OCI-LY7 (cell line): ENCODE measurements at regions not wholly inside any gene's neighbourhood (a gene's known extent, or its start where the extent isn't known, plus 50 kb on each side); places are given as distances from the start of the nearest gene placed in this dataset.

ENCODE experiments used
- BruUV-seq: library from RNA; stranded (reverse); fragments of 400-500 nt; replicated peaks from 2 replicates; lab custom pipeline; 2021; lab: Mats Ljungman, UMichigan
- CTCF ChIA-PET: fragments of 300-600 bp; sonication (Branson Sonifier 250); formaldehyde crosslinking; loops from one replicate; lab custom pipeline; 2022; ENCODE audit warnings: antibody characterized with exemption; ENCODE audit not compliant: unreplicated experiment; lab: Charles Lee
- POLR2A ChIA-PET: fragments of 300-600 bp; sonication (Branson Sonifier 250); formaldehyde crosslinking; loops from one replicate; lab custom pipeline; 2022; ENCODE audit warnings: antibody characterized with exemption; lab: Charles Lee
- DNase-seq: peaks from one replicate; pipeline ENCODE4 v3.0.0-alpha.2; 2015; ENCODE audit warnings: low spot score
- H2AFZ ChIP-seq: fragments of 200-600 bp; sonication (generic), shearing (Covaris generic); 2 replicates; pipeline ENCODE4 v1.6.1; 2014; ENCODE audit warnings: mild to moderate bottlenecking, antibody characterized with exemption, low read length, moderate library complexity
- H3K27ac ChIP-seq: fragments of 200-600 bp; sonication (generic); 2 replicates; pipeline ENCODE4 v1.5.1; 2014; ENCODE audit warnings: mixed run types, low read depth, mild to moderate bottlenecking, moderate library complexity, low read length, inconsistent platforms; ENCODE audit not compliant: poor library complexity, severe bottlenecking
- H3K36me3 ChIP-seq: fragments of 200-600 bp; sonication (generic); 2 replicates; pipeline ENCODE4 v1.6.1; 2014; ENCODE audit warnings: mild to moderate bottlenecking, antibody characterized with exemption, low read length, moderate library complexity, mixed read lengths; ENCODE audit not compliant: insufficient read depth
- H3K4me1 ChIP-seq: fragments of 200-600 bp; sonication (generic); 2 replicates; pipeline ENCODE4 v1.5.1; 2014; ENCODE audit warnings: mild to moderate bottlenecking, low read length; ENCODE audit not compliant: insufficient read depth, poor library complexity, severe bottlenecking
- H3K4me2 ChIP-seq: fragments of 200-600 bp; sonication (generic); 2 replicates; pipeline ENCODE4 v1.6.1; 2014; ENCODE audit warnings: mild to moderate bottlenecking, low read length
- H3K4me3 ChIP-seq: fragments of 200-600 bp; sonication (generic); 2 replicates; pipeline ENCODE4 v1.5.1; 2014; ENCODE audit warnings: mild to moderate bottlenecking, low read depth, low read length; ENCODE audit not compliant: poor library complexity, severe bottlenecking
- H3K79me2 ChIP-seq: fragments of 200-600 bp; sonication (generic); 2 replicates; pipeline ENCODE4 v1.6.1; 2016; ENCODE audit warnings: low read depth, mild to moderate bottlenecking, low read length, moderate library complexity, mixed read lengths; ENCODE audit not compliant: insufficient read depth
- H3K9me2 ChIP-seq: fragments of 200-600 bp; sonication (generic); 2 replicates; pipeline ENCODE4 v1.6.1; 2016; ENCODE audit warnings: mild to moderate bottlenecking, low read length, mixed read lengths; ENCODE audit not compliant: insufficient read depth
- H3K9me3 ChIP-seq: fragments of 200-600 bp; sonication (generic); 2 replicates; pipeline ENCODE4 v1.6.1; 2014; ENCODE audit warnings: mild to moderate bottlenecking, mixed run types, low read length, mixed read lengths
- H4K20me1 ChIP-seq: fragments of 200-600 bp; sonication (generic); 2 replicates; pipeline ENCODE4 v1.6.1; 2014; ENCODE audit warnings: mild to moderate bottlenecking, antibody characterized with exemption, low read length, moderate library complexity, mixed read lengths; ENCODE audit not compliant: insufficient read depth
- EZH2phosphoT487 ChIP-seq: fragments of 200-600 bp; sonication (generic); IDR thresholded peaks from 2 replicates; pipeline ENCODE4 v1.6.1; 2018; ENCODE audit warnings: low read depth, borderline replicate concordance, mild to moderate bottlenecking, mixed run types, antibody characterized with exemption, low read length, moderate library complexity, mixed read lengths
- intact Hi-C: fragments of 100-400 bp; cut with micrococcal nuclease; formaldehyde crosslinking; loops from one replicate; pipeline ENCODE4 v1.10.0; 2022; ENCODE audit not compliant: unreplicated experiment
- TF ChIP-seq, protein P1 (sequence below): fragments of 200-600 bp; sonication (generic); conservative IDR thresholded peaks from 2 replicates; pipeline ENCODE4 v1.5.1; 2014; ENCODE audit warnings: mild to moderate bottlenecking, antibody characterized with exemption, low read length, moderate library complexity, mixed read lengths

DNA sequence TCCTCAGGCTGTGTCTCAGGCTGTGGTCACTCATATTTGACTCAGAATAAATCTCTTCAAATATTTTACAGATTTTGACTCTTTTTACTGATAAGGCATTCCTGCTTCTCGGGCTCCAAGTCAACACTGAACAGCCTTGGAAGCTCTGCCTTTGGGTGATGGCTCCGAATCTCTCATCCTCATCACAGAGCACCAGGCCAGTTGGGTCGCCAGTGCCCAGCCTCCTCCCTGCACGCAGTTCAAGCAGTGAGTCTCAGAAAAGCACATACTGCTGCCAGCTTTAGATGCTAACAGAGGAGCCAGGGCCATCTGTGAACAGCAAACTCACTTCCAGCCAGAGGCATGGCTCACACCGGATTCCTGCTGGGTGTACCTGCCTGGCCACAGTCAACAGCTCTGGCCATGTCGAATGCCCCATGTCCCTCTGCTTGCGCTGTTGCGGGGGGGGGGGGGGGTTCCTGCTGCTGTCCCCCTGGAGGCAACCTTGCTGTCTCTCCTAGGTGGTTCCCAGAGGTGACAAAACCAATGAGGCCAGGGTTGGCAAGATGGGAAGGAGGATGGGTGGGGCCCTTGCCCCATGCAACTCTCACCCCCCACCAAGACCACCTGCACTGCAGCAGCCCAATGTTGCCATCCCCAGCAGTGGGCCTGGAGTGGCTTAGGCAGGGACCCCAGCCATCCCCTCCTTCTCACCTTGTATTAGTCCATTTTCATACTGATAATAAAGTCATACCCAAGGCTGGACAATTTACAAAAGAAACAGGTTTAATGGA is 248.8 kb downstream of the ERMARD start:
- no peaks in the 10 kb centered on the region for H3K79me2 ChIP-seq
- BruUV-seq = no TSS peak
- intact Hi-C loops = no loop called here
- H3K4me3 ChIP-seq = no peak overlapping the region
- no peaks in the 10 kb centered on the region for H3K36me3 ChIP-seq
- H3K4me2 ChIP-seq = no peak overlapping the region
- CTCF ChIA-PET = no interaction called here
- H4K20me1 ChIP-seq = no peaks in the 10 kb centered on the region
- no peaks in the 10 kb centered on the region for H3K4me1 ChIP-seq
- no peaks in the 10 kb centered on the region for H3K9me2 ChIP-seq
- no peak for TF ChIP-seq EZH2phosphoT487
- TF ChIP-seq, protein P1, sequence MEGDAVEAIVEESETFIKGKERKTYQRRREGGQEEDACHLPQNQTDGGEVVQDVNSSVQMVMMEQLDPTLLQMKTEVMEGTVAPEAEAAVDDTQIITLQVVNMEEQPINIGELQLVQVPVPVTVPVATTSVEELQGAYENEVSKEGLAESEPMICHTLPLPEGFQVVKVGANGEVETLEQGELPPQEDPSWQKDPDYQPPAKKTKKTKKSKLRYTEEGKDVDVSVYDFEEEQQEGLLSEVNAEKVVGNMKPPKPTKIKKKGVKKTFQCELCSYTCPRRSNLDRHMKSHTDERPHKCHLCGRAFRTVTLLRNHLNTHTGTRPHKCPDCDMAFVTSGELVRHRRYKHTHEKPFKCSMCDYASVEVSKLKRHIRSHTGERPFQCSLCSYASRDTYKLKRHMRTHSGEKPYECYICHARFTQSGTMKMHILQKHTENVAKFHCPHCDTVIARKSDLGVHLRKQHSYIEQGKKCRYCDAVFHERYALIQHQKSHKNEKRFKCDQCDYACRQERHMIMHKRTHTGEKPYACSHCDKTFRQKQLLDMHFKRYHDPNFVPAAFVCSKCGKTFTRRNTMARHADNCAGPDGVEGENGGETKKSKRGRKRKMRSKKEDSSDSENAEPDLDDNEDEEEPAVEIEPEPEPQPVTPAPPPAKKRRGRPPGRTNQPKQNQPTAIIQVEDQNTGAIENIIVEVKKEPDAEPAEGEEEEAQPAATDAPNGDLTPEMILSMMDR = no peak
- H3K27ac ChIP-seq = no peak overlapping the region
- no peak overlapping the region for H2AFZ ChIP-seq
- no peak for DNase-seq
- POLR2A ChIA-PET = no interaction called here
- H3K9me3 ChIP-seq = 0 out of 2 replicates have a peak, but pooled peaks cover 11% of the 10 kb centered on the region

GRCh38 chr6:169999367-169999766 is 247.9 kb downstream of the ERMARD start:
- Histone ChIP-seq H3K36me3 (no peaks in the 10 kb centered on the region), H4K20me1 (no peaks in the 10 kb centered on the region), H3K4me1 (no peaks in the 10 kb centered on the region), H3K4me3 (no peak overlapping the region), H3K27ac (no peak overlapping the region), H3K79me2 (no peaks in the 10 kb centered on the region), H3K9me2 (no peaks in the 10 kb centered on the region), H3K9me3 (0 out of 2 replicates have a peak, but pooled peaks cover 2% of the 10 kb centered on the region), H2AFZ (no peak overlapping the region), H3K4me2 (no peak overlapping the region)
- TF ChIP-seq, protein P1 = no peak
- TF ChIP-seq EZH2phosphoT487 = no peak
- ChIA-PET CTCF (no interaction called here), POLR2A (no interaction called here)
- no peak for DNase-seq
- no TSS peak for BruUV-seq
- intact Hi-C loops = loop anchor here (10.0 kb wide), 1 partner anchor 85 kb away; no protein-coding TSS in a partner anchor

GRCh38 chr6:169998457-169998856 is 247.0 kb downstream of the ERMARD start:
- H3K4me1 ChIP-seq = no peaks in the 10 kb centered on the region
- POLR2A ChIA-PET = interaction anchor here (0.6 kb wide), 1 partner anchor 12 kb away, joined by 7 read pairs; no protein-coding TSS in a partner anchor
- H3K36me3 ChIP-seq = no peaks in the 10 kb centered on the region
- no peak for DNase-seq
- no peak overlapping the region for H3K4me3 ChIP-seq
- H3K27ac ChIP-seq = no peak overlapping the region
- no peaks in the 10 kb centered on the region for H3K79me2 ChIP-seq
- H2AFZ ChIP-seq = no peak overlapping the region
- no peaks in the 10 kb centered on the region for H4K20me1 ChIP-seq
- no TSS peak for BruUV-seq
- TF ChIP-seq EZH2phosphoT487 = no peak
- TF ChIP-seq, protein P1 = no peak
- no peak overlapping the region for H3K4me2 ChIP-seq
- no peaks in the 10 kb centered on the region for H3K9me3 ChIP-seq
- H3K9me2 ChIP-seq = no peaks in the 10 kb centered on the region
- CTCF ChIA-PET = no interaction called here
- intact Hi-C loops = loop anchor here (10.0 kb wide), 1 partner anchor 86 kb away; no protein-coding TSS in a partner anchor
